A549 (cell line): ENCODE measurements at regions not wholly inside any gene's neighbourhood (a gene's known extent, or its start where the extent isn't known, plus 50 kb on each side); places are given as distances from the start of the nearest gene placed in this dataset.

Experiments used
- ATAC-seq, 2 experiments: fragments of 200-7000 bp in 1 of 2; fragments of >200 bp in 1 of 2; cut with Nextera tagmentation in 1 of 2; cut with Tn5 transposase in 1 of 2; 3 replicates each; pipeline versions ENCODE4 v1.8.0 to v1.9.1; 2018 to 2020; ENCODE audit warnings: mild to moderate bottlenecking in 1 of 2, moderate library complexity in 1 of 2
- CTCF ChIA-PET: fragments of 300-600 bp; sonication (Branson Sonifier 250); formaldehyde crosslinking; extraction: SDS; loops from one replicate; lab custom pipeline; 2021; ENCODE audit warnings: antibody characterized with exemption, inconsistent platforms; lab: Yijun Ruan, JAX
- POLR2A ChIA-PET: fragments of 350-600 bp; formaldehyde crosslinking; extraction: SDS; loops from one replicate; lab custom pipeline; 2021; ENCODE audit warnings: antibody characterized with exemption, inconsistent platforms; lab: Yijun Ruan, JAX
- DNase-seq, 2 experiments: peaks; one replicate each; pipeline versions ENCODE4 v3.0.0 to v3.0.0-alpha.2; 2011 to 2016; ENCODE audit warnings: low read depth in 1 of 2, low spot score in 1 of 2
- FAIRE-seq: peaks from 2 replicates; lab custom pipeline; 2011; peaks lifted over from hg19 to GRCh38; lab: Jason Lieb, UNC
- H3K27ac ChIP-seq, 2 experiments: fragments of >200 bp; sonication (Bioruptor Twin); formaldehyde crosslinking; 3 replicates each; pipeline ENCODE4 v1.5.1; 2016 to 2017
- H3K4me1 ChIP-seq: fragments of >200 bp; sonication (Bioruptor Twin); formaldehyde crosslinking; 3 replicates; pipeline ENCODE4 v1.6.1; 2016
- H3K4me2 ChIP-seq: fragments of >200 bp; sonication (Bioruptor Twin); formaldehyde crosslinking; 3 replicates; pipeline ENCODE4 v1.6.1; 2016
- H3K4me3 ChIP-seq: fragments of >200 bp; sonication (Bioruptor Twin); formaldehyde crosslinking; 3 replicates; pipeline ENCODE4 v1.5.1; 2016
- H3K9me3 ChIP-seq: fragments of >200 bp; sonication (Bioruptor Twin); formaldehyde crosslinking; 3 replicates; pipeline ENCODE4 v1.6.1; 2016
- BCL3 ChIP-seq: fragments of >200 bp; sonication (Bioruptor Twin); formaldehyde crosslinking; IDR thresholded peaks from 3 replicates; pipeline ENCODE4 v1.6.1; 2016
- BHLHE40 ChIP-seq: IDR thresholded peaks from 2 replicates; pipeline ENCODE4 v1.6.1; 2012; ENCODE audit warnings: low read depth, low read length, inconsistent platforms
- CBX8 ChIP-seq: fragments of 200-600 bp; sonication (generic); IDR thresholded peaks from 2 replicates; pipeline ENCODE4 v1.6.1; 2016
- CEBPB ChIP-seq, 2 experiments: fragments of >200 bp in 1 of 2; sonication (Bioruptor Twin) in 1 of 2; formaldehyde crosslinking in 1 of 2; IDR thresholded peaks; 2 replicates each; pipeline ENCODE4 v1.6.1; 2012 to 2016
- CHD2 ChIP-seq: fragments of 150-350 bp; IDR thresholded peaks from 2 replicates; pipeline ENCODE4 v1.6.1; 2014; ENCODE audit warnings: low read length; ENCODE audit not compliant: partially characterized antibody
- CHD4 ChIP-seq: fragments of 200-600 bp; sonication (generic); IDR thresholded peaks from 2 replicates; pipeline ENCODE4 v1.6.1; 2016; ENCODE audit warnings: antibody characterized with exemption, mild to moderate bottlenecking, borderline replicate concordance
- CTCF ChIP-seq: fragments of >200 bp; sonication (Bioruptor Twin); formaldehyde crosslinking; IDR thresholded peaks from 3 replicates; pipeline ENCODE4 v1.5.1; 2016
- ESRRA ChIP-seq: fragments of 150-350 bp; IDR thresholded peaks from 2 replicates; pipeline ENCODE4 v1.6.1; 2014; ENCODE audit warnings: mild to moderate bottlenecking, low read length, borderline replicate concordance
- HDAC2 ChIP-seq: fragments of 200-600 bp; sonication (generic); IDR thresholded peaks from 2 replicates; pipeline ENCODE4 v1.6.1; 2016
- HMGXB4 ChIP-seq: fragments of 250-450 bp; sonication (Bioruptor Pico); IDR thresholded peaks from 2 replicates; pipeline ENCODE4 v1.5.0; 2021; ENCODE audit warnings: mild to moderate bottlenecking, moderate library complexity, borderline replicate concordance
- HOXA7 ChIP-seq: fragments of 250-450 bp; sonication (Bioruptor Pico); IDR thresholded peaks from 2 replicates; pipeline ENCODE4 v1.5.0; 2020; ENCODE audit warnings: mild to moderate bottlenecking, moderate library complexity
- HOXB5 ChIP-seq: fragments of 250-450 bp; sonication (Bioruptor Pico); IDR thresholded peaks from 2 replicates; pipeline ENCODE4 v1.5.0; 2020; ENCODE audit warnings: mild to moderate bottlenecking, moderate library complexity
- JUN ChIP-seq, 2 experiments: fragments of >200 bp; sonication (Bioruptor Twin); formaldehyde crosslinking; IDR thresholded peaks; 2 replicates in 1 of 2; 3 replicates in 1 of 2; pipeline ENCODE4 v1.6.1; 2016 to 2017
- MYC ChIP-seq: IDR thresholded peaks from 2 replicates; pipeline ENCODE4 v1.6.1; 2012; ENCODE audit warnings: mild to moderate bottlenecking, inconsistent platforms, low read length, improper control_type of control experiment, borderline replicate concordance
- NFE2L2 ChIP-seq: fragments of 150-350 bp; conservative IDR thresholded peaks from 2 replicates; pipeline ENCODE4 v1.6.1; 2014; ENCODE audit warnings: low read length
- NPAS2 ChIP-seq: fragments of 250-450 bp; sonication (Bioruptor Pico); IDR thresholded peaks from 2 replicates; pipeline ENCODE4 v1.8.0; 2022; ENCODE audit warnings: mild to moderate bottlenecking, moderate library complexity, borderline replicate concordance
- PBX3 ChIP-seq: IDR thresholded peaks from 2 replicates; pipeline ENCODE4 v1.6.1; 2012
- POLR2A ChIP-seq: IDR thresholded peaks from 2 replicates; pipeline ENCODE4 v1.6.1; 2012; ENCODE audit warnings: mild to moderate bottlenecking, low read length
- POLR2AphosphoS2 ChIP-seq: conservative IDR thresholded peaks from 2 replicates; pipeline ENCODE4 v1.6.1; 2012; ENCODE audit warnings: low read length, improper control_type of control experiment, inconsistent platforms
- RARB ChIP-seq: fragments of 250-450 bp; sonication (Bioruptor Pico); IDR thresholded peaks from 2 replicates; pipeline ENCODE4 v1.8.0; 2021; ENCODE audit warnings: mild to moderate bottlenecking, moderate library complexity
- RFX5 ChIP-seq: fragments of 450-650 bp; IDR thresholded peaks from 2 replicates; pipeline ENCODE4 v1.7.1; 2014; ENCODE audit warnings: antibody characterized with exemption, mild to moderate bottlenecking, moderate library complexity
- SMC3 ChIP-seq: fragments of >200 bp; sonication (Bioruptor Twin); formaldehyde crosslinking; IDR thresholded peaks from 3 replicates; pipeline ENCODE4 v1.6.1; 2018; ENCODE audit warnings: inconsistent platforms
- SREBF2 ChIP-seq: fragments of 450-650 bp; IDR thresholded peaks from 2 replicates; pipeline ENCODE4 v1.6.1; 2014; ENCODE audit warnings: mild to moderate bottlenecking, moderate library complexity
- TFCP2L1 ChIP-seq: fragments of 250-450 bp; sonication (Bioruptor Pico); IDR thresholded peaks from 2 replicates; pipeline ENCODE4 v1.5.0; 2021; ENCODE audit warnings: mild to moderate bottlenecking
- ZFP36 ChIP-seq: fragments of 450-650 bp; IDR thresholded peaks from 2 replicates; pipeline ENCODE4 v1.6.1; 2014; ENCODE audit warnings: borderline replicate concordance; ENCODE audit not compliant: partially characterized antibody
- ZSCAN20 ChIP-seq: fragments of 250-450 bp; sonication (Bioruptor Pico); IDR thresholded peaks from 2 replicates; pipeline ENCODE4 v1.8.0; 2022; ENCODE audit warnings: mild to moderate bottlenecking, moderate library complexity
- WGBS: methylation state at CpG from one replicate; pipeline ENCODE4 v1.1.6; 2017; ENCODE audit errors: missing lambda C conversion rate; 5-methylcytosine and 5-hydroxymethylcytosine counted together

- ChIA-PET POLR2A (no interaction called here), CTCF (no interaction called here)
- Histone ChIP-seq H3K9me3 (no peaks in the 10 kb centered on the region), H3K4me1 (no peaks in the 10 kb centered on the region), H3K4me3 (no peak overlapping the region), H3K4me2 (no peak overlapping the region), H3K27ac (no peak overlapping the region)
- DNase-seq = no peak
- ATAC-seq = no peak
- 76% methylated on average over 2 of the region's 2 CpGs for WGBS
- no peak for FAIRE-seq
- TF ChIP-seq BCL3 (no peak), MYC (no peak), RARB (CRISPR knock-in tag) (no peak), RFX5 (no peak), TFCP2L1 (CRISPR knock-in tag) (no peak), POLR2AphosphoS2 (no peak), CHD2 (no peak), POLR2A (no peak), CHD4 (no peak)
Measured at GRCh38 chr12:71069311-71069710, 88.5 kb downstream of the TSPAN8 start.

- no peak for TF ChIP-seq RARB (CRISPR knock-in tag)
- peak in 1 of 2 experiments; percentile 15; a peak in 1 of 4 replicates for TF ChIP-seq CEBPB (IDR thresholded peaks at IDR 0.05)
- TF ChIP-seq, all 56 proteins: peak for 1
- no peak for FAIRE-seq
- ATAC-seq = no peak
- CTCF ChIA-PET = no interaction called here
- DNase-seq = no peak
- H3K4me2 ChIP-seq = no peak overlapping the region
- H3K4me3 ChIP-seq = no peak overlapping the region
- POLR2A ChIA-PET = no interaction called here
- no peaks in the 10 kb centered on the region for H3K4me1 ChIP-seq
- H3K9me3 ChIP-seq = no peaks in the 10 kb centered on the region
- no peak overlapping the region for H3K27ac ChIP-seq
- WGBS = 22% methylated on average over 7 of the region's 7 CpGs
Measured at GRCh38 chr12:71063087-71063486, 94.7 kb downstream of the TSPAN8 start.

GRCh38 chr12:71061451-71061850 lies 96.3 kb downstream of the TSPAN8 start:
- Histone ChIP-seq H3K4me1 (no peaks in the 10 kb centered on the region), H3K4me2 (no peak overlapping the region), H3K4me3 (no peak overlapping the region), H3K27ac (no peak overlapping the region), H3K9me3 (no peaks in the 10 kb centered on the region)
- CTCF ChIA-PET = no interaction called here
- POLR2A ChIA-PET = no interaction called here
- WGBS = 5% methylated on average over 1 of the region's 1 CpG
- TF ChIP-seq ZSCAN20 (CRISPR knock-in tag) (no peak), HDAC2 (no peak), NPAS2 (no peak), PBX3 (no peak), BHLHE40 (no peak), CBX8 (no peak)
- no peak for FAIRE-seq
- DNase-seq = no peak
- ATAC-seq = no peak

- Histone ChIP-seq H3K4me2 (no peak overlapping the region), H3K4me1 (no peaks in the 10 kb centered on the region), H3K4me3 (no peak overlapping the region), H3K27ac (no peak overlapping the region), H3K9me3 (no peaks in the 10 kb centered on the region)
- DNase-seq (no peak), ATAC-seq (no peak), FAIRE-seq (no peak)
- TF ChIP-seq ZFP36 (no peak), SREBF2 (no peak)
- ChIA-PET CTCF (interaction anchor here (1.5 kb wide), 1 partner anchor 11 kb away, joined by 3 read pairs; no protein-coding TSS in a partner anchor), POLR2A (no interaction called here)
- WGBS = 56% methylated on average over 4 of the region's 4 CpGs
Measured at GRCh38 chr12:71060426-71060825, 97.4 kb downstream of the TSPAN8 start.

GRCh38 chr12:71057330-71057729 lies 100.5 kb downstream of the TSPAN8 start:
- FAIRE-seq = no peak
- Histone ChIP-seq H3K9me3 (no peaks in the 10 kb centered on the region), H3K4me2 (no peak overlapping the region), H3K27ac (no peak overlapping the region)
- ChIA-PET CTCF (no interaction called here), POLR2A (no interaction called here)
- TF ChIP-seq HMGXB4 (CRISPR knock-in tag) = no peak
- no peak for TF ChIP-seq HOXA7 (CRISPR knock-in tag)
- no peak for TF ChIP-seq HOXB5 (CRISPR knock-in tag)
- no peak for TF ChIP-seq JUN (IDR thresholded peaks at IDR 0.05)
- TF ChIP-seq NFE2L2 = no peak
- no peak for TF ChIP-seq POLR2A
- no peak for TF ChIP-seq SREBF2
- TF ChIP-seq SMC3 = no peak
- no peak for TF ChIP-seq CTCF
- no peak for TF ChIP-seq ESRRA
- TF ChIP-seq, all 56 proteins: peak for 0
- ATAC-seq (no peak), DNase-seq (no peak)
- WGBS = 6% methylated on average over 2 of the region's 2 CpGs
- no peak overlapping the region for H3K4me3 ChIP-seq
- no peaks in the 10 kb centered on the region for H3K4me1 ChIP-seq
